ENCODE measurements at regions not wholly inside any gene's neighbourhood (a gene's known extent, or its start where the extent isn't known, plus 50 kb on each side); places are given as distances from the start of the nearest gene placed in this dataset.

GRCh38 chr16:55047903-55048497 lies 117.3 kb downstream of the IRX5 start:
- Histone ChIP-seq H3K4me2 (ENCODE audit: insufficient read depth, low read length, poor library complexity, severe bottlenecking) (no peak overlapping the region), H3K36me3 (replicated peaks in 1 of 2; ENCODE audit: control insufficient read depth in 2 of 2, insufficient read depth in 2 of 2, low read length in 2 of 2) (no peaks in the 10 kb centered on the region), H3K4me1 (ENCODE audit: control insufficient read depth in 2 of 2, insufficient read depth in 1 of 2, low read depth in 1 of 2, low read length in 2 of 2) (peaks cover 0 to 4% of the 10 kb centered on the region in 2 donors), H2BK12ac (ENCODE audit: low read length) (no peak overlapping the region), H2AK5ac (ENCODE audit: low read depth, low read length) (no peak overlapping the region), H2BK5ac (ENCODE audit: low read length) (no peak overlapping the region), H3K9ac (ENCODE audit: low read depth, low read length, poor library complexity) (no peak overlapping the region), H2BK120ac (ENCODE audit: low read depth, low read length) (no peak overlapping the region), H3K18ac (ENCODE audit: low read length) (no peak overlapping the region), H4K91ac (ENCODE audit: low read depth, low read length, poor library complexity) (no peak overlapping the region), H3K27ac (replicated peaks; ENCODE audit: low read length) (no peak overlapping the region), H3K9me3 (replicated peaks in 1 of 2; ENCODE audit: control insufficient read depth in 2 of 2, insufficient read depth in 1 of 2, low read depth in 1 of 2, low read length in 2 of 2) (no peaks in the 10 kb centered on the region), H3K4ac (ENCODE audit: low read length) (no peak overlapping the region), H4K8ac (ENCODE audit: low read depth, low read length) (no peak overlapping the region), H3K79me1 (ENCODE audit: low read depth, low read length) (no peaks in the 10 kb centered on the region), H2BK15ac (ENCODE audit: low read length) (no peak overlapping the region), H3K27me3 (ENCODE audit: control insufficient read depth in 3 of 3, insufficient read depth in 3 of 3, low read depth in 1 of 3, low read length in 3 of 3) (peaks cover 0 to 13% (median 0%) of the 10 kb centered on the region in 3 experiments), H2AFZ (ENCODE audit: low read length) (no peak overlapping the region), H3K23ac (ENCODE audit: low read depth, low read length, poor library complexity) (no peak overlapping the region), H3K14ac (ENCODE audit: low read length) (no peak overlapping the region), H3K4me3 (ENCODE audit: low read length in 2 of 2) (no peak overlapping the region)
- no peak for DNase-seq (ENCODE audit: low spot score)
- no CpG with 5 or more reads among the region's 8 CpGs for WGBS, 2 donors (ENCODE audit: extremely low coverage in 2 of 2, insufficient read length in 2 of 2, insufficient replicate concordance in 1 of 2)

DNA sequence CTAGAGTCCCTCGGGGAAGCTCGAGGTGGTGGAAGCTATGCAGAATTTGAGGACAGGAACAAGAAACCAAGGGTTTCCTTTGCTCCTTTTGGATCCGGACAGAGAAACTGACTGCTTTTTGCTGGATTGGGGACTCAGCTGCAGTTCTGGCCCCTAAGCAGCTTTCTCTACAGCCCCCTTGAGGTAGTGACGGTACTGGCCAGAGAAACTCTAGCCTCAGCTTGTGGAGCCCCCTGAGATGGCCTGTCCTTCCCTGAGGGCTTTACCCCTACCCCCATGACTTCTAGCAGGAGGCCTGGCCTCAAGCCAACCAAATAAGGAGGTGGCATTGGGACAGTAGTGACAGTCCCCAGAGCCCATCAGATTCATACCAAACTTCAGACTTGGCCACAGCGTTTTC lies 118.1 kb downstream of the IRX5 start:
- Histone ChIP-seq H3K79me1 (ENCODE audit: low read depth, low read length) (no peaks in the 10 kb centered on the region), H3K4ac (ENCODE audit: low read length) (no peak overlapping the region), H3K23ac (ENCODE audit: low read depth, low read length, poor library complexity) (no peak overlapping the region), H3K9ac (ENCODE audit: low read depth, low read length, poor library complexity) (no peak overlapping the region), H2BK15ac (ENCODE audit: low read length) (no peak overlapping the region), H3K18ac (ENCODE audit: low read length) (no peak overlapping the region), H3K36me3 (replicated peaks in 1 of 2; ENCODE audit: control insufficient read depth in 2 of 2, insufficient read depth in 2 of 2, low read length in 2 of 2) (no peaks in the 10 kb centered on the region), H4K91ac (ENCODE audit: low read depth, low read length, poor library complexity) (no peak overlapping the region), H3K4me3 (ENCODE audit: low read length in 2 of 2) (no peak overlapping the region), H4K8ac (ENCODE audit: low read depth, low read length) (no peak overlapping the region), H3K4me1 (ENCODE audit: control insufficient read depth in 2 of 2, insufficient read depth in 1 of 2, low read depth in 1 of 2, low read length in 2 of 2) (peaks cover 0 to 4% of the 10 kb centered on the region in 2 donors), H3K27ac (replicated peaks; ENCODE audit: low read length) (no peak overlapping the region), H3K14ac (ENCODE audit: low read length) (no peak overlapping the region), H2AFZ (ENCODE audit: low read length) (no peak overlapping the region), H3K27me3 (ENCODE audit: control insufficient read depth in 3 of 3, insufficient read depth in 3 of 3, low read depth in 1 of 3, low read length in 3 of 3) (peaks cover 0 to 13% (median 0%) of the 10 kb centered on the region in 3 experiments), H3K4me2 (ENCODE audit: insufficient read depth, low read length, poor library complexity, severe bottlenecking) (no peak overlapping the region), H2BK120ac (ENCODE audit: low read depth, low read length) (no peak overlapping the region), H2BK12ac (ENCODE audit: low read length) (no peak overlapping the region), H2AK5ac (ENCODE audit: low read depth, low read length) (no peak overlapping the region), H3K9me3 (replicated peaks in 1 of 2; ENCODE audit: control insufficient read depth in 2 of 2, insufficient read depth in 1 of 2, low read depth in 1 of 2, low read length in 2 of 2) (no peaks in the 10 kb centered on the region), H2BK5ac (ENCODE audit: low read length) (no peak overlapping the region)
- DNase-seq (ENCODE audit: low spot score): no peak
- no CpG with 5 or more reads among the region's 5 CpGs for WGBS, 2 donors (ENCODE audit: extremely low coverage in 2 of 2, insufficient read length in 2 of 2, insufficient replicate concordance in 1 of 2)

- Histone ChIP-seq H3K36me3 (replicated peaks in 1 of 2; ENCODE audit: control insufficient read depth in 2 of 2, insufficient read depth in 2 of 2, low read length in 2 of 2) (no peaks in the 10 kb centered on the region), H3K18ac (ENCODE audit: low read length) (no peak overlapping the region), H3K27ac (replicated peaks; ENCODE audit: low read length) (no peak overlapping the region), H3K9ac (ENCODE audit: low read depth, low read length, poor library complexity) (no peak overlapping the region), H2AK5ac (ENCODE audit: low read depth, low read length) (no peak overlapping the region), H3K23ac (ENCODE audit: low read depth, low read length, poor library complexity) (no peak overlapping the region), H3K4me3 (ENCODE audit: low read length in 2 of 2) (no peak overlapping the region), H3K79me1 (ENCODE audit: low read depth, low read length) (no peaks in the 10 kb centered on the region), H2BK120ac (ENCODE audit: low read depth, low read length) (no peak overlapping the region), H3K14ac (ENCODE audit: low read length) (no peak overlapping the region), H3K4me2 (ENCODE audit: insufficient read depth, low read length, poor library complexity, severe bottlenecking) (no peak overlapping the region), H2AFZ (ENCODE audit: low read length) (no peak overlapping the region), H2BK12ac (ENCODE audit: low read length) (no peak overlapping the region), H3K4ac (ENCODE audit: low read length) (no peak overlapping the region), H2BK15ac (ENCODE audit: low read length) (no peak overlapping the region), H3K4me1 (ENCODE audit: control insufficient read depth in 2 of 2, insufficient read depth in 1 of 2, low read depth in 1 of 2, low read length in 2 of 2) (peaks cover 4 to 6% of the 10 kb centered on the region in 2 donors), H4K91ac (ENCODE audit: low read depth, low read length, poor library complexity) (no peak overlapping the region), H3K27me3 (ENCODE audit: control insufficient read depth in 3 of 3, insufficient read depth in 3 of 3, low read depth in 1 of 3, low read length in 3 of 3) (peaks cover 0 to 29% (median 7%) of the 10 kb centered on the region in 3 experiments), H2BK5ac (ENCODE audit: low read length) (no peak overlapping the region), H3K9me3 (replicated peaks in 1 of 2; ENCODE audit: control insufficient read depth in 2 of 2, insufficient read depth in 1 of 2, low read depth in 1 of 2, low read length in 2 of 2) (peaks cover 0 to 4% of the 10 kb centered on the region in 2 donors), H4K8ac (ENCODE audit: low read depth, low read length) (no peak overlapping the region)
- WGBS, 2 donors (ENCODE audit: extremely low coverage in 2 of 2, insufficient read length in 2 of 2, insufficient replicate concordance in 1 of 2): no CpG with 5 or more reads among the region's 7 CpGs
- no peak for DNase-seq (ENCODE audit: low spot score)
Measured at GRCh38 chr16:55051571-55052347, 121.1 kb downstream of the IRX5 start.

DNA sequence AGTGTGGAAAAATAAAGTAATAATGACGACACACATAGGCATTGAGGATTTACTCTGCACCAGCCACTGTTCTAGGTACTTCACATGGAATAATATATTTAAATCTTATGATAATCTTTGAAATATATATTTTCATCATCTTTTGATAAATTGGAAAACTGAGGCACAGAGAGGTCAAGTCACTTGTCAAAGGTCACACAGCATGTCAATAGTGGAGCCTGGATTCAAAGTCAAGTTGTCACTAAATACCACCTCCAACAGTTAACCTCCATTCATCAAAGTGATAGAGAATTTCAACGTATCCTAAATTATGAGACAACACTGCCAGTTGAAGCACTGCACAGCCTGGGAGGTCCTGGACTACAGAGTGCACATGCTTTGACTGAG lies 121.7 kb downstream of the IRX5 start:
- Histone ChIP-seq H2AK5ac (ENCODE audit: low read depth, low read length) (no peak overlapping the region), H3K79me1 (ENCODE audit: low read depth, low read length) (no peaks in the 10 kb centered on the region), H3K4ac (ENCODE audit: low read length) (no peak overlapping the region), H2BK5ac (ENCODE audit: low read length) (no peak overlapping the region), H2BK120ac (ENCODE audit: low read depth, low read length) (no peak overlapping the region), H3K14ac (ENCODE audit: low read length) (no peak overlapping the region), H3K9me3 (replicated peaks in 1 of 2; ENCODE audit: control insufficient read depth in 2 of 2, insufficient read depth in 1 of 2, low read depth in 1 of 2, low read length in 2 of 2) (peaks cover 0 to 4% of the 10 kb centered on the region in 2 donors), H2BK12ac (ENCODE audit: low read length) (no peak overlapping the region), H3K36me3 (replicated peaks in 1 of 2; ENCODE audit: control insufficient read depth in 2 of 2, insufficient read depth in 2 of 2, low read length in 2 of 2) (no peaks in the 10 kb centered on the region), H2AFZ (ENCODE audit: low read length) (no peak overlapping the region), H2BK15ac (ENCODE audit: low read length) (no peak overlapping the region), H3K4me1 (ENCODE audit: control insufficient read depth in 2 of 2, insufficient read depth in 1 of 2, low read depth in 1 of 2, low read length in 2 of 2) (peaks cover 5 to 6% of the 10 kb centered on the region in 2 donors), H4K8ac (ENCODE audit: low read depth, low read length) (no peak overlapping the region), H3K27me3 (ENCODE audit: control insufficient read depth in 3 of 3, insufficient read depth in 3 of 3, low read depth in 1 of 3, low read length in 3 of 3) (peaks cover 0 to 35% (median 11%) of the 10 kb centered on the region in 3 experiments), H4K91ac (ENCODE audit: low read depth, low read length, poor library complexity) (no peak overlapping the region), H3K4me2 (ENCODE audit: insufficient read depth, low read length, poor library complexity, severe bottlenecking) (no peak overlapping the region), H3K23ac (ENCODE audit: low read depth, low read length, poor library complexity) (no peak overlapping the region), H3K27ac (replicated peaks; ENCODE audit: low read length) (no peak overlapping the region), H3K9ac (ENCODE audit: low read depth, low read length, poor library complexity) (no peak overlapping the region), H3K4me3 (ENCODE audit: low read length in 2 of 2) (no peak overlapping the region), H3K18ac (ENCODE audit: low read length) (no peak overlapping the region)
- no CpG with 5 or more reads among the region's 2 CpGs for WGBS, 2 donors (ENCODE audit: extremely low coverage in 2 of 2, insufficient read length in 2 of 2, insufficient replicate concordance in 1 of 2)
- DNase-seq (ENCODE audit: low spot score): no peak
